ENCODE measurements at regions not wholly inside any gene's neighbourhood (a gene's known extent, or its start where the extent isn't known, plus 50 kb on each side); places are given as distances from the start of the nearest gene placed in this dataset.

GRCh38 chr19:32124585-32124984 is 220.8 kb upstream of the ZNF507 start:
- Mint-ChIP-seq H3K9me3 (no peaks in the 10 kb centered on the region), H3K36me3 (ENCODE audit: low read depth) (no peaks in the 10 kb centered on the region), H3K27me3 (peaks cover 2% of the 10 kb centered on the region), H3K4me3 (no peak overlapping the region), H3K4me1 (no peaks in the 10 kb centered on the region), H3K27ac (no peak overlapping the region)
- ChIA-PET POLR2A (no interaction called here), CTCF (no interaction called here)
- TF ChIP-seq CTCF (IDR thresholded peaks at IDR 0.05), result no peak
- intact Hi-C loops (cut with micrococcal nuclease), result no loop called here
- DNase-seq (no peak), ATAC-seq (ENCODE audit: low read depth) (no peak)

DNA sequence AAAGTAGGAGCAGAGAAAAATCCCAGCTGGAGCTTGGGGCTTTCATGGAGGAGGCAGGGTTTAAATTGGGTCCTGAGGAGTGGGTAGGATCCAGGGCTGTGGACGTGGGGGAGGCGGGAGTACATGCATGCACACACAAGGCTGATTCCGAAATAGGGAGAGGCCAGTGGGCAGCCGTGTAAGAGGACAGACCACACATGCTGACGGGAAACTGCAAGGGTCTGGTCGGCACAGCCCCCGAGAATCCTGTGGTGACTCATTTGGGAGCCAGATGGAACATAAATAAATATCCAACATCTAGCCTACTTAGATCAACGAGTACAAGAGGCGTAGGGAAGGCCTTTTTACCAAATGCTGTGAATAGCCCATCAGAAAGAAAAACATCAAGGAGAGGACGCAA is 216.3 kb upstream of the ZNF507 start:
- ATAC-seq (ENCODE audit: low read depth), result no peak
- intact Hi-C loops (cut with micrococcal nuclease), result no loop called here
- peaks cover 3% of the 10 kb centered on the region for H3K9me3 Mint-ChIP-seq
- ChIA-PET POLR2A (no interaction called here), CTCF (no interaction called here)
- no peaks in the 10 kb centered on the region for H3K4me1 Mint-ChIP-seq
- H3K27me3 Mint-ChIP-seq, result peaks cover 2% of the 10 kb centered on the region
- no peak overlapping the region for H3K27ac Mint-ChIP-seq
- TF ChIP-seq CTCF (IDR thresholded peaks at IDR 0.05), result no peak
- no peak overlapping the region for H3K4me3 Mint-ChIP-seq
- no peak for DNase-seq
- no peaks in the 10 kb centered on the region for H3K36me3 Mint-ChIP-seq (ENCODE audit: low read depth)

- no peak for TF ChIP-seq CTCF (IDR thresholded peaks at IDR 0.05)
- no peaks in the 10 kb centered on the region for H3K36me3 Mint-ChIP-seq (ENCODE audit: low read depth)
- intact Hi-C loops (cut with micrococcal nuclease), result no loop called here
- no peak overlapping the region for H3K27ac Mint-ChIP-seq
- H3K4me3 Mint-ChIP-seq, result no peak overlapping the region
- ATAC-seq (ENCODE audit: low read depth) (no peak), DNase-seq (no peak)
- no peaks in the 10 kb centered on the region for H3K27me3 Mint-ChIP-seq
- POLR2A ChIA-PET, result no interaction called here
- peaks cover 3% of the 10 kb centered on the region for H3K9me3 Mint-ChIP-seq
- H3K4me1 Mint-ChIP-seq, result no peaks in the 10 kb centered on the region
- CTCF ChIA-PET, result no interaction called here
These were observed 215.1 kb upstream of the ZNF507 start for GRCh38 chr19:32130332-32130731.

DNA sequence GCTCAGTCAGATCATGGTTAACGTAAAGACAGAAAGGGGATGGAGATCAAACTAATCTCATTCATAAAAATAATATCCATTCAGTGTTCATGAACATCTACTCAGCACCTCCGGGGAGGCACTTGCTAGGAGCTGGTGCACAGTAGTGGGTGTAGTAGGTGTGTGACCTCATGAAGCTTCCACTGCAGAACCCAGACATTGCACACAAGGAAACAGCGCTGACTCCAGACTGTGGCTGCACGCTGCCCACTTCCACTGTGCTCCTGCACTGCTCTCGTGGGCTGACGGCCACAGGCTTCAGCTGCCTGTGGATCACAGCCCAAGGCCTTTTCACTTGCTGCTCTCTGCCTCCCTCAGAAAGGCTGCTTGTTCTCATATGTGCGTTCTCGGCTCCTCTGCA is 214.4 kb upstream of the ZNF507 start:
- CTCF ChIA-PET, result no interaction called here

DNA sequence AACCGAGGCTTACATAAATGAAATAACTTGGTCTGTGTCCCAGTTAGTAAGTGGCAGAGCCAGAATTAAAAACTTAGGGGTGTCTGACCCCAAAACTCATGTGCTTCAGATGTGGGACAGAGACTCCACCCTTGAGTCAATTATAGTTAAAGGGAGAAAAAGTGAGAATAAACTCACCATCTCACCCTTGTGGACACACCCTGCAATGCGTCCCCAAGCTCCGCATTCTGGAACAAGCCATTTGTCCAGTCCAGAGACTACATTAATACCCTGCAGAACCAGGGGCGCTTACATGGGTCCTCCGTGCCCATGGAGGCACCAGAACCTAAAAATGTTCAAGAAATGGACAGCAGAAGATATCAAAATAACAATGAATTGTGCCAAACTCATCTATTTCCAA is 207.0 kb upstream of the ZNF507 start:
- Mint-ChIP-seq H3K4me1 (no peaks in the 10 kb centered on the region), H3K27me3 (no peaks in the 10 kb centered on the region), H3K9me3 (no peaks in the 10 kb centered on the region), H3K36me3 (ENCODE audit: low read depth) (no peaks in the 10 kb centered on the region), H3K4me3 (no peak overlapping the region), H3K27ac (no peak overlapping the region)
- ATAC-seq (ENCODE audit: low read depth), result no peak
- TF ChIP-seq CTCF (IDR thresholded peaks at IDR 0.05), result no peak
- intact Hi-C loops (cut with micrococcal nuclease), result no loop called here
- POLR2A ChIA-PET, result no interaction called here
- CTCF ChIA-PET, result no interaction called here
- DNase-seq, result no peak

More for the DNA sequence above, 214.4 kb upstream of the ZNF507 start:
- H3K4me3 Mint-ChIP-seq, result no peak overlapping the region
- H3K27ac Mint-ChIP-seq, result no peak overlapping the region
- ATAC-seq (ENCODE audit: low read depth) (no peak), DNase-seq (no peak)
- no peaks in the 10 kb centered on the region for H3K4me1 Mint-ChIP-seq
- H3K27me3 Mint-ChIP-seq, result no peaks in the 10 kb centered on the region
- intact Hi-C loops (cut with micrococcal nuclease), result no loop called here
- TF ChIP-seq CTCF (IDR thresholded peaks at IDR 0.05), result no peak
- H3K9me3 Mint-ChIP-seq, result peaks cover 3% of the 10 kb centered on the region
- H3K36me3 Mint-ChIP-seq (ENCODE audit: low read depth), result no peaks in the 10 kb centered on the region
- POLR2A ChIA-PET, result no interaction called here
